ENCODE measurements at regions not wholly inside any gene's neighbourhood (a gene's known extent, or its start where the extent isn't known, plus 50 kb on each side); places are given as distances from the start of the nearest gene placed in this dataset.

GRCh38 chr3:99473321-99473751, 165.1 kb upstream of the COL8A1 start:
- H3K4me2 ChIP-seq (ENCODE audit: low read depth, low read length, poor library complexity, severe bottlenecking), result no peak overlapping the region
- H2AFZ ChIP-seq (ENCODE audit: low read length), result no peak overlapping the region
- no peak for TF ChIP-seq EZH2phosphoT487 (IDR thresholded peaks at IDR 0.05; ENCODE audit: borderline replicate concordance)
- no peaks in the 10 kb centered on the region for H3K9me2 ChIP-seq (replicated peaks; ENCODE audit: low read depth, low read length)
- 0 out of 2 replicates have a peak, but pooled peaks cover 6% of the 10 kb centered on the region for H3K9me3 ChIP-seq (ENCODE audit: insufficient read depth, low read depth, low read length)
- no peaks in the 10 kb centered on the region for H3F3A ChIP-seq (ENCODE audit: low read depth)
- H3K4me3 ChIP-seq (ENCODE audit: low read length, poor library complexity, severe bottlenecking), result no peak overlapping the region
- no peaks in the 10 kb centered on the region for H3K4me1 ChIP-seq (ENCODE audit: insufficient read depth, low read length, poor library complexity, severe bottlenecking)
- H3K9ac ChIP-seq (ENCODE audit: low read depth, low read length, poor library complexity, severe bottlenecking), result no peak overlapping the region
- H4K20me1 ChIP-seq (ENCODE audit: insufficient read depth, low read length, poor library complexity, severe bottlenecking), result no peaks in the 10 kb centered on the region
- no peaks in the 10 kb centered on the region for H3K36me3 ChIP-seq (ENCODE audit: insufficient read depth, low read length)
- no peaks in the 10 kb centered on the region for H3K27me3 ChIP-seq (ENCODE audit: insufficient read depth, low read length, poor library complexity, severe bottlenecking)
- H3K79me2 ChIP-seq (ENCODE audit: insufficient read depth, low read length), result no peaks in the 10 kb centered on the region

DNA sequence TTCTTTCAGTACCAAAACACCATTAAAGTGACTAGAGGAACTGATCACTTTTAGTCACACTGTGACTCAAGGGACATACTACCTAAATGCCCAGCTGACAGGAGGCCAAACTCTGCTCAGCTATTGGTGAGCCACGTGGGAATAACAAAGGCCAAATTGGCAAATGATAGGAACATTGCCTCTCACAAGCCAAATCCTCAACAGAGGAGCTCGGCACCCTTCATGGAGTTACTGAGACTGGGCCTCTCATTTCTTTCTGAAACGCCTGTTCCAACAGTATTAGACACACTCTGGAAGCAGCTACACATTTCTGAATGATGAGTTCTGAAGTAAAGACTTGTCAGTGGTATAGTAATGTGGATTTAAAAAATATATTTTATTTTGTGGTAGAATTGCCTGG, 166.0 kb upstream of the COL8A1 start:
- H3K27me3 ChIP-seq (ENCODE audit: insufficient read depth, low read length, poor library complexity, severe bottlenecking), result no peaks in the 10 kb centered on the region
- no peak overlapping the region for H3K4me2 ChIP-seq (ENCODE audit: low read depth, low read length, poor library complexity, severe bottlenecking)
- no peaks in the 10 kb centered on the region for H3K9me2 ChIP-seq (replicated peaks; ENCODE audit: low read depth, low read length)
- H3K4me1 ChIP-seq (ENCODE audit: insufficient read depth, low read length, poor library complexity, severe bottlenecking), result no peaks in the 10 kb centered on the region
- no peaks in the 10 kb centered on the region for H3F3A ChIP-seq (ENCODE audit: low read depth)
- H3K9ac ChIP-seq (ENCODE audit: low read depth, low read length, poor library complexity, severe bottlenecking), result no peak overlapping the region
- H4K20me1 ChIP-seq (ENCODE audit: insufficient read depth, low read length, poor library complexity, severe bottlenecking), result no peaks in the 10 kb centered on the region
- H3K4me3 ChIP-seq (ENCODE audit: low read length, poor library complexity, severe bottlenecking), result no peak overlapping the region
- no peak overlapping the region for H2AFZ ChIP-seq (ENCODE audit: low read length)
- H3K79me2 ChIP-seq (ENCODE audit: insufficient read depth, low read length), result no peaks in the 10 kb centered on the region
- 0 out of 2 replicates have a peak, but pooled peaks cover 3% of the 10 kb centered on the region for H3K9me3 ChIP-seq (ENCODE audit: insufficient read depth, low read depth, low read length)
- no peaks in the 10 kb centered on the region for H3K36me3 ChIP-seq (ENCODE audit: insufficient read depth, low read length)
- TF ChIP-seq EZH2phosphoT487 (IDR thresholded peaks at IDR 0.05; ENCODE audit: borderline replicate concordance) (no peak), CTCF (conservative IDR thresholded peaks at IDR 0.05; ENCODE audit: low read length) (no peak)

- no peaks in the 10 kb centered on the region for H3F3A ChIP-seq (ENCODE audit: low read depth)
- H3K36me3 ChIP-seq (ENCODE audit: insufficient read depth, low read length), result no peaks in the 10 kb centered on the region
- no peak for TF ChIP-seq CTCF (conservative IDR thresholded peaks at IDR 0.05; ENCODE audit: low read length)
- TF ChIP-seq EZH2phosphoT487 (IDR thresholded peaks at IDR 0.05; ENCODE audit: borderline replicate concordance), result no peak
- H3K4me1 ChIP-seq (ENCODE audit: insufficient read depth, low read length, poor library complexity, severe bottlenecking), result no peaks in the 10 kb centered on the region
- H2AFZ ChIP-seq (ENCODE audit: low read length), result no peak overlapping the region
- no peak overlapping the region for H3K4me3 ChIP-seq (ENCODE audit: low read length, poor library complexity, severe bottlenecking)
- no peaks in the 10 kb centered on the region for H3K27me3 ChIP-seq (ENCODE audit: insufficient read depth, low read length, poor library complexity, severe bottlenecking)
- no peak overlapping the region for H3K4me2 ChIP-seq (ENCODE audit: low read depth, low read length, poor library complexity, severe bottlenecking)
- no peak overlapping the region for H3K9ac ChIP-seq (ENCODE audit: low read depth, low read length, poor library complexity, severe bottlenecking)
- no peaks in the 10 kb centered on the region for H3K9me2 ChIP-seq (replicated peaks; ENCODE audit: low read depth, low read length)
- H4K20me1 ChIP-seq (ENCODE audit: insufficient read depth, low read length, poor library complexity, severe bottlenecking), result no peaks in the 10 kb centered on the region
- no peaks in the 10 kb centered on the region for H3K79me2 ChIP-seq (ENCODE audit: insufficient read depth, low read length)
- no peaks in the 10 kb centered on the region for H3K9me3 ChIP-seq (ENCODE audit: insufficient read depth, low read depth, low read length)
Measured at GRCh38 chr3:99471353-99472323, 166.8 kb upstream of the COL8A1 start.
